HCT116 (cell line): ENCODE measurements at regions not wholly inside any gene's neighbourhood (a gene's known extent, or its start where the extent isn't known, plus 50 kb on each side); places are given as distances from the start of the nearest gene placed in this dataset.

ENCODE experiments used
- ATF3 ChIP-seq: IDR thresholded peaks from 2 replicates; pipeline ENCODE4 v1.6.1; 2012
- CEBPB ChIP-seq: IDR thresholded peaks from 2 replicates; pipeline ENCODE4 v1.6.1; 2012; ENCODE audit warnings: low read depth
- EZH2phosphoT487 ChIP-seq: fragments of 200-600 bp; IDR thresholded peaks from 2 replicates; pipeline ENCODE4 v1.6.1; 2018; ENCODE audit warnings: antibody characterized with exemption, borderline replicate concordance
- POLR2A ChIP-seq: IDR thresholded peaks from 2 replicates; pipeline ENCODE4 v1.7.0; 2011; ENCODE audit warnings: borderline replicate concordance; ENCODE audit not compliant: insufficient read depth, insufficient read length; ENCODE audit errors: extremely low read depth
- RAD21 ChIP-seq: IDR thresholded peaks from 2 replicates; pipeline ENCODE4 v1.6.1; 2012; ENCODE audit warnings: low read depth, mild to moderate bottlenecking
- REST ChIP-seq: IDR thresholded peaks from 2 replicates; pipeline ENCODE4 v1.6.1; 2012; ENCODE audit warnings: low read depth
- SP1 ChIP-seq: IDR thresholded peaks from 2 replicates; pipeline ENCODE4 v1.6.1; 2012; ENCODE audit warnings: low read depth
- TF ChIP-seq, protein P1 (sequence below), 3 experiments: fragments of 200-600 bp in 1 of 3; sonication (generic) in 1 of 3; IDR thresholded peaks in 2 of 3; conservative IDR thresholded peaks in 1 of 3; 2 replicates each; pipeline ENCODE4 v1.5.1; 2012 to 2017; ENCODE audit warnings: low read depth in 2 of 3, low read length in 2 of 3, antibody characterized with exemption in 1 of 3, borderline replicate concordance in 1 of 3, control low read depth in 1 of 3, mild to moderate bottlenecking in 1 of 3, mixed read lengths in 1 of 3, mixed run types in 1 of 3, moderate library complexity in 1 of 3; ENCODE audit not compliant: insufficient read depth in 1 of 3

GRCh38 chr1:65674522-65674921 lies 118.2 kb upstream of the PDE4B start:
- TF ChIP-seq, protein P1, sequence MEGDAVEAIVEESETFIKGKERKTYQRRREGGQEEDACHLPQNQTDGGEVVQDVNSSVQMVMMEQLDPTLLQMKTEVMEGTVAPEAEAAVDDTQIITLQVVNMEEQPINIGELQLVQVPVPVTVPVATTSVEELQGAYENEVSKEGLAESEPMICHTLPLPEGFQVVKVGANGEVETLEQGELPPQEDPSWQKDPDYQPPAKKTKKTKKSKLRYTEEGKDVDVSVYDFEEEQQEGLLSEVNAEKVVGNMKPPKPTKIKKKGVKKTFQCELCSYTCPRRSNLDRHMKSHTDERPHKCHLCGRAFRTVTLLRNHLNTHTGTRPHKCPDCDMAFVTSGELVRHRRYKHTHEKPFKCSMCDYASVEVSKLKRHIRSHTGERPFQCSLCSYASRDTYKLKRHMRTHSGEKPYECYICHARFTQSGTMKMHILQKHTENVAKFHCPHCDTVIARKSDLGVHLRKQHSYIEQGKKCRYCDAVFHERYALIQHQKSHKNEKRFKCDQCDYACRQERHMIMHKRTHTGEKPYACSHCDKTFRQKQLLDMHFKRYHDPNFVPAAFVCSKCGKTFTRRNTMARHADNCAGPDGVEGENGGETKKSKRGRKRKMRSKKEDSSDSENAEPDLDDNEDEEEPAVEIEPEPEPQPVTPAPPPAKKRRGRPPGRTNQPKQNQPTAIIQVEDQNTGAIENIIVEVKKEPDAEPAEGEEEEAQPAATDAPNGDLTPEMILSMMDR (IDR thresholded peaks at IDR 0.05 in 2 of 3, conservative IDR thresholded peaks at IDR 0.05 in 1 of 3; ENCODE audit: borderline replicate concordance in 1 of 3, insufficient read depth in 1 of 3, low read depth in 2 of 3, low read length in 2 of 3): no peak
- TF ChIP-seq POLR2A (no peak), SP1 (no peak), ATF3 (no peak), EZH2phosphoT487 (no peak), REST (no peak), CEBPB (no peak), RAD21 (no peak)
